OCI-LY3 (cell line): ENCODE measurements at regions not wholly inside any gene's neighbourhood (a gene's known extent, or its start where the extent isn't known, plus 50 kb on each side); places are given as distances from the start of the nearest gene placed in this dataset.

Experiments used
- EZH2phosphoT487 ChIP-seq: fragments of 200-600 bp; shearing (Covaris generic); IDR thresholded peaks from 2 replicates; pipeline ENCODE4 v1.6.1; 2018; ENCODE audit warnings: antibody characterized with exemption, mixed run types, low read depth
- TF ChIP-seq, protein P1 (sequence below): fragments of 200-600, 300-600 bp; sonication (generic); IDR thresholded peaks from 2 replicates; pipeline ENCODE4 v1.5.1; 2014; ENCODE audit warnings: antibody characterized with exemption, low read length, low read depth

GRCh38 chr10:2986391-2986801 is 81.0 kb upstream of the PFKP start:
- TF ChIP-seq, protein P1, sequence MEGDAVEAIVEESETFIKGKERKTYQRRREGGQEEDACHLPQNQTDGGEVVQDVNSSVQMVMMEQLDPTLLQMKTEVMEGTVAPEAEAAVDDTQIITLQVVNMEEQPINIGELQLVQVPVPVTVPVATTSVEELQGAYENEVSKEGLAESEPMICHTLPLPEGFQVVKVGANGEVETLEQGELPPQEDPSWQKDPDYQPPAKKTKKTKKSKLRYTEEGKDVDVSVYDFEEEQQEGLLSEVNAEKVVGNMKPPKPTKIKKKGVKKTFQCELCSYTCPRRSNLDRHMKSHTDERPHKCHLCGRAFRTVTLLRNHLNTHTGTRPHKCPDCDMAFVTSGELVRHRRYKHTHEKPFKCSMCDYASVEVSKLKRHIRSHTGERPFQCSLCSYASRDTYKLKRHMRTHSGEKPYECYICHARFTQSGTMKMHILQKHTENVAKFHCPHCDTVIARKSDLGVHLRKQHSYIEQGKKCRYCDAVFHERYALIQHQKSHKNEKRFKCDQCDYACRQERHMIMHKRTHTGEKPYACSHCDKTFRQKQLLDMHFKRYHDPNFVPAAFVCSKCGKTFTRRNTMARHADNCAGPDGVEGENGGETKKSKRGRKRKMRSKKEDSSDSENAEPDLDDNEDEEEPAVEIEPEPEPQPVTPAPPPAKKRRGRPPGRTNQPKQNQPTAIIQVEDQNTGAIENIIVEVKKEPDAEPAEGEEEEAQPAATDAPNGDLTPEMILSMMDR = no peak
- TF ChIP-seq EZH2phosphoT487 = no peak
